ENCODE measurements at regions not wholly inside any gene's neighbourhood (a gene's known extent, or its start where the extent isn't known, plus 50 kb on each side); places are given as distances from the start of the nearest gene placed in this dataset.

DNA sequence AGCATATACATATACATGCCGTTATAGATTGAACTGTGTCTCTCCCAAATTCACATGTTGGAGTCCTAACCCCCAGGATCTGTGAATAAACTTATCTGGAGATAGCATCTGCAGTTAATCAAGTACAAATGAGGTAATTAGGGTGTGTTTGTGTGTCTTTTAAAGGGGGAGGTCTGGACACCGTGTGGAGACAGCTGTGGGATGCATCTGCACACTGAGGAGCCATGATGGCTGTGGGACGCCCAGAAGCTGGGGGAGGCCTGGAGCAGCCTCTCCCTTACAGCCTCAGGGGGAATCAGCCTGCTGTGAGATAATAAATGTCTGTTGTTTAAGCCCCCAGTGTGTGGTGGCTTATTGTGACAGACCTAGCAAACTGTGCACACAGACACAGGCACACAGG is 51.8 kb upstream of the COL18A1 start:
- TF ChIP-seq CTCF (IDR thresholded peaks at IDR 0.05) (no peak), POLR2A (IDR thresholded peaks at IDR 0.05) (no peak)

Data from prostate gland (tissue), 2 donors.